HK-2 (cell line): ENCODE measurements at regions not wholly inside any gene's neighbourhood (a gene's known extent, or its start where the extent isn't known, plus 50 kb on each side); places are given as distances from the start of the nearest gene placed in this dataset.

Experiments
- DNase-seq: peaks from one replicate; pipeline ENCODE4 v3.0.0-alpha.2; 2018; ENCODE audit not compliant: unreplicated experiment

GRCh38 chr5:124433170-124433569, 313.3 kb downstream of the ZNF608 start:
- DNase-seq, result no peak

DNA sequence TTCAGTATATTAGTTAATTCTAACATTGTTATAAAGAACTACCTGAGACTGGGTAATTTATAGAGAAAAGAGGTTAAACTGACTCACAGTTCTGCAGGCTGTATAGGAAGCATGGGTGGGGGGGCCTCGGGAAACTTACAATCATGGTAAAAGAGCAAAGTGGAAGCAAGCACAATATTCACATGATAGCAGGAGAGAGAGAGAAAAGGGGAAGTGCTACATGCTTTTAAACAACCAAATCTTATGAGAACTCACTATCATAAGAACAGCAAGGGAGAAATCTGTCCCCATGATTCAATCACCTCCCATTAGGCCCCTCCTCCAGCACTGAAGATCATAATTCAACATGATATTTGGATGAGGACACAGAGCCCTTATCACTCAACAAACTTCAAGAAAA, 324.9 kb downstream of the ZNF608 start:
- no peak for DNase-seq

DNA sequence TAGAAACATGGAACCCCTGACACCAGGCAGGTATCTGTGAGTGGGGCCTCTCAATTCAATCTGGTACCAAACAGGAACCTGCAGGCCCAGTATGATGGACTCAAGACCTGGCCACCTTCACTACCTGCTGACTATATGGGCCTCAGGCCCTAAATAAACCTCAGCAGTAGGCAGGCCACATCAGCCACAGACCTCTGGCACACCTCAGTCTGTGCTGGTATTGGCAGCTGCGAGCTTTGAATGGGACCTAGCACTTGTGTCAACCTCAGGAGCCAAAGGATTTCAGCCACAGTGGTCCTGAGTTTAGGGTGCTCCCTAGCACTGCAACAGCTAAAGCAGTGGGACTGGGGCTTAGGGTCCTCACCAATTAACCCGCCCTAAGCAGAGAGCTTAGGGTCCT, 325.5 kb downstream of the ZNF608 start:
- DNase-seq, result no peak

- DNase-seq, result no peak
These were observed 326.9 kb downstream of the ZNF608 start for GRCh38 chr5:124419531-124419930.

GRCh38 chr5:124418390-124418789, 328.0 kb downstream of the ZNF608 start:
- no peak for DNase-seq

DNA sequence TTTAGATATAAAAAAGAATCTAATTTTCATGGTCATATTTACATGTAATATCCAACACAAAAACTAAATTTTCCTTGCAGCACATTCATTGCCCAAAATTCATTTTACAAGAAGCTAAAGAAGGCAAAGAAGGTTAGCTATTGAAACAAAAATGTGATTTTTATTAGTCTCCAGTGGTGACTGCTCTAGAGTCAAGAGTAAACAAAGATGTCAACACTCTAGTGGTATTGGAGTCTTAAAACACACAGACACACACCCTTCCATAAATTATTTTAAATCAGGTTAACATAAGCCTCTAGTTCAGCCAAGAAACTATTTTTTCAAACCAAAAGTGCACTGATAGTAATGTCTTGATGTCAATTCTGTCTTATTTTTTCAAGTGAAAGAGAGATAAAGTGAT, 329.2 kb downstream of the ZNF608 start:
- no peak for DNase-seq

DNA sequence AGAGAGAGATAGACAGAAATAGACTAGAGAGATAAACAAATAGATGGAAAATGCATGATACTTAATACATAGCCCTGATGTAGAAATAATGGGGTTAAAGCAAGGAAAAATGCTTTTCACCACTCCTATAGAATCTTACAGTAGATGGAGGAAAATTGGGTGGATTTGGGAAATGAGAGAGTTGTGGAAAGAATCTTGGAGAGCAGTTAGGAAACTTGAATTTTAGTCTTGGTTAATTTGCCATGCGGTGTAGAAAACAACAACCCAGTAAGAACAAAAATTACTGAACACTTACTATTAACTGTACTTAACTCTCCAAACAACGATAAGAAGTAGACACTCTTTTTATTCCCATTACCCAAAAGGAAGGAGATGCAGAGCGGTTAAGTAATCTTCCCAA, 329.8 kb downstream of the ZNF608 start:
- DNase-seq, result no peak

DNA sequence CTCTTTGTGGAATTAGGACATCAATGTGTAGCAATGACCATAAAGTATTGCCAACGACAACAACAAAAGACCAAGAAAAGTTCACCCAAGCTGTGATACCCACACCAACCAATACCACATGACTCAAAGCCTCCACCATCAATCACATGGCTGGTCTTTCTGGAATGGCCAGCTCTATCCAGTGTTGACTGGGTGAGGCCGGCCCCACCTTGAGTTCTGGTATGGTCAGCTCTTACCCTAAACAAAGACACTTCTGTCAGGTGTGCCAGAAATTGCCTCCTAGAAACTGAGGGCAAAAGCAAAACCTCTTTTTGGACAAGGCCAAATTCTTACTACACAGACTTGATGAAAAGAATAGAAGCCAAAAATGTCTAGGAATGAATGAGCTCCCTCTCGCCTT, 331.5 kb downstream of the ZNF608 start:
- no peak for DNase-seq

GRCh38 chr5:124410539-124411488, 335.6 kb downstream of the ZNF608 start:
- DNase-seq, result no peak

DNA sequence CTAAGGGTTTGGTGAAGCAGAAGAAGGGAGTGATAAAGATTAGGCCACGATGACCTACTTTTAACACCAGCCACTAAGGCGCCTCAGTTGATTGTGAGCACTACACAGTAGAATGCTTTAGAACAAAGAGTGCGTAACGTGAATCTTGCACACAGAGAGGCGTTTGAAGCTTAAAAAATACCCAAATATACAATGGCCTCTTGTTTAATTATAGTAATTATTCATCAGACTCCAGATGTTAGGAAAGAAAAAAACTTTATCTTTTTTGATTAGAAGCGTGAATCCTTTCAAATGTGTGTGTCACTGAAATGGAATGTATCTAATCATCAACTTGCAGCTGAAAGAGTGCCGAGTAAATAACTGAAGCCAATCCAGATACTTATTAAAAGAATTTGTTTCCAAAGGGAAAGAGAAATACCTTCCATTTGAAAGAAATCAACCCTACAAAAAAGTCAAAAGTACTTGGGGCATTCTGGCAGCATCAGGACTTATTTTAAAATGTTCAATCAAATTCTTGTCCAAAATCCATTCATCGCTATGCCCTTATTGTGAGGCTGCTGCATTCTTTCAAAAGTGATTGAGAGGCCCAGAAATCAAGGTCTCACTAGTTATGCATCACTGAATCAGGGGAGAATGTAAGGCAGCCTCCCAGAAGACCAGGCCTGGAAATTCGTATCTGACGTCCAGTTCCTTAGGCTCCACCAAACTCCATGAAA, 337.5 kb downstream of the ZNF608 start:
- no peak for DNase-seq

DNA sequence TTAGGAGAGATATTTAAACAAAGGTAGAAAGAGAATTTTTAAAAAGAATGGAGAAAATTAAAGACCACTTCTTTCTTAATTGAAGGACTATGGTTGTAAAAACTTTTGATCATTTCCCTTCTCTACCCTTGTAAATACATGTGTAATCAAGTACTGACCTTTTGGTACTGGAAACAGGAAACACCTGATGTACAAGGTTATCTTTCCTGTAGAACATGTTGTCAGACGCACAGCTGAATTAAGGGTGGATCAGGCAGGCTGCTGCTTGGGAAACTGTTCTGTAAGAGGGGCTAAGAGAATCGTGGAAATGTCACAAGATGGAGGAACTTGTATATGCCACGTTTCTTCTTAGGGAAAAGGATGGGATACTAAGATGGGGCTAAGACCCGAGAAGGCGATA, 341.6 kb downstream of the ZNF608 start:
- DNase-seq, result no peak

DNA sequence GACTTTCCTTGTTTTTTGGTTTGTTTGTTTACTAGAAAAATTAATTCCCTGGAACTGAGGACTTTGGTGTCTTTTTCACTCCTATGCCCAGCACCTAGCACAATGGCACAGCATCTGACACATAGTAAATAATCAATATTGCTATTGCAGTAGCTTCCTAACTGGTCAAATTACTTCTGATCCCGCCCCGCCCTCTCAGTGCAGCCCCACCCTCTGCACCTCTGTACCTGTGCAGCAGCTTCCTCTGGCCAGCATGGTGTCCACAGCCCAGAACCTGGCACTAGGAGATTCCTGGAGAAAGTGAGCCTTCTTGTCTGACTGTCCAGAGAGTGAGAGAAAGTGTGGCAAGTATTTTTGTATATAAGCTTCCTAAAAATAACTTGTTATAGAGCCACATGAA, 343.2 kb downstream of the ZNF608 start:
- no peak for DNase-seq

GRCh38 chr5:124402144-124402581, 344.3 kb downstream of the ZNF608 start:
- DNase-seq, result no peak

DNA sequence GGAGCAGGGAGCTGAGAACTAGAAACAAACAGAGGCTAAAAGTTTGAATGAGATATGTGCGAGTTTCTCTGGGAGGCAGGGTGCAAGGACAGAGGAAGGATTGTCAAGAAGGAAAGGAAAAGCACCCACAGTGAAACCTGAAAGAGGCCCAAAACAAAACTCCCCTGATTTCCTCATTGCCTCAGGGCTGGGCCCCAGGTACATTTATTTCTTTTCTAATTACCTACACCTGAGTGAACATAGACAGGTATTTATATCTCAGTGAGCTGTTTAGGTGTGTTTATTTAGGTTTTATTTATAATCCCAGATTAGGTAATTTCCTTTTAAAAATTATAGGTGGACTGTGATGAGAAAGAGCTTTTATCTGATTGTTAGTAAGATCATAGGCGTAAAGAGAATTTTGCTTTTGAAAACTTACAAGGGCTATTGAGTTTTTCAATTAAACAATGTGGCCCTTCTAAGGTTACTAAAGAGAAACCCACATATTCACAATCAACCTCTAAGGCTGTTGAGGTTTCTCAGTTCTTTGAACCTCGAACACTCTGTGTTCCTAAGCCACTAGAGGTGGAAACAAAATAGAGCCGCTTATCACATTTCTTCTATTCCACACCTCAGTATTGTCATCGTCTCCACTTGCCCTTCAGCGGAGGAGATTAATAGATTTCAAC, 344.8 kb downstream of the ZNF608 start:
- no peak for DNase-seq

DNA sequence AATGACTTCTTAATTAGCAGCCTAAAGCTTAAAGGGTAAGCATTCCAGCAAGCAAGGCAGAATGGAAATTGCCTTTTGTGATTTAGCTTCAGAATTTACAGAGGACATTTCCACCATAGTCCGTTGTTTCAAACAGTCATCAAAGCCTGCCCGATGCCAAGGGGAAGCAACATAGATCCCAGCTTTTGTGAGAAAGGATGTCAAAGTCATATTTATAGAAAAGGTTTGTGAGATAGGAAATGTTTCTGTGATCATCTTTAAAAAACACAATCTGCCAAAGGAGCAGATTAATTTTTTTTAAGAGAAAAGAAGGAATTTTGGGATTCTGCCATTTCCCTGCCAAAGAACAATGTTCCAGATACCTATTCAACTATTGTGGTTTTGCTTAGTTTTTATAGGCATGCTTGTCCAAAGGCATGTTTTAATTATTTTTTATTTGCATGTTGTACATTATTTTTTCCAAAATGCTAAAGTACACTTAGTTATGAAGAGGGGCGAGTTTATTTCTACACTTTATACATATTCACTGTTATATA, 346.9 kb downstream of the ZNF608 start:
- DNase-seq, result no peak

GRCh38 chr5:124398460-124398859, 348.0 kb downstream of the ZNF608 start:
- no peak for DNase-seq

DNA sequence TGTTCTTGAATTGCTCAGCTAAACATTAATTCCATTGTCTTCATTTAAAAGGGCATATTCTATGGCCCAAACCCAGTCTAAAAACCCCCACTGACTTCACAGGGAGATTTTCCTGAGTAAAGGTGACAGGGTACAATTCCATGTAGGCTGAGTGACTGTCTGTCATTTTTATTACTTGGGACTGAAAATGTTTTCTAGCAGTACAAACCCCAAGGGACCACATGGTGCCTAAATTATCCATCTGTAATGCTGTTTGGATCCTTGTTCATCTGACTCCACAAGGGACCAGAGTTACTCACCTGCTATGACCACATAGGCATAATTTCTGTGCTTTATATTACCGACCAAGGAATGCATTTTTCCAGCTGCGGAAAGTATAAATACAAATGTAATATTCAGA, 349.1 kb downstream of the ZNF608 start:
- no peak for DNase-seq

DNA sequence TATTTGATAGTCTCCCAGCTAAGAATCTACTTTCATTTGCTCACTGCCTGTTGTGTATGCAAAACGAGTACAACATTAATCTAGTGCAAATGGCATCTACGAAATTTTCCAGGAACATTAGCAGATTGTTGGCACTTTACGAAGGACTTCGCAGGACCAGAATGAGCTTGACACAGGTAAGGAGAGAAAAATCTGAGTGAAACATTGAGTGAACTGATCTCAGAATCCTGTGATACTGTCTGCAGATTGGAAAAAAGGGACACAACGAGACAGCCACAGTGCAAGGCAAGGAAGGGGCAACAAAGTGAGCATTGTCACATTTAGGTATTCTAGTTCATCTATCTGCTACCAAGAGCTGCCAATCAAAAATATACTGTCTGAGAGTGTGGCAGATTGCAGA, 350.5 kb downstream of the ZNF608 start:
- DNase-seq, result no peak

GRCh38 chr5:124395287-124395686, 351.2 kb downstream of the ZNF608 start:
- no peak for DNase-seq

GRCh38 chr5:124394700-124395245, 351.7 kb downstream of the ZNF608 start:
- no peak for DNase-seq

DNA sequence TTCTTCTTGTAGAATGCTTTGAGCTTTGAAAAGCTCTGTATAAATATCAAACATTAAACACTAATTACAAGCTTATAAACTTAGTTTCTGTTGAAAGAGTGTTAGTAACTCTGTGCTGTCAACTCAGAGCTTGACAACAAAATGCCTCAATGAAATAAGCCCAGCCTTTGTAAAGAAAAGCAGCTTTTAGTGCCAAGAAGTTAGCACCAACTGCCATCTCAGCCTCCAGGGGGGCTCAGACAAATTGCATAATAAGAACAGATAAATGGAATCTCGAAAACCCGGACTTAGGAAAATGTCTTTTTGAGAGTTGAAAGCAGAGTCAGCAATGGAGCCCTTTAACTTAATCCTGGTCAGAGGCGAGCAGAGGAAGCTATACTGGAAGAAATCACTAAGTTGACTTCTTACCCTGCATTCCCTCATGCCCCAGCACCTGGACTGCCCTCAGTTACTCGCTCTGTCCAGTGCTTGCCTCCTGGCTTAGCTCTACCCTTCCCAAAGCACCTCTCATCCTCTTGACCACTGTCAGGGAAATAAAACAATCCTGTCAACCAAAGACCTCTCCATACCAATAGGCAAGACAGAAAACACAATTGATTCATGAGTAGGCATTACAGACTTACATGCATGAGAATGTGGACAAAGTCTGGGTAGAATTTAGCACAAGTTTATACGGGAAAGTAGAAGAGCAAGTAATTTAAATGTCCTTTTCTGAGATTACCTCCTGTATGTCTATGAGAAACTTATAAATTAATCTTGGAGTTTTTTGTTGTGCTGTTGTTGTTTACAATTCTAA, 352.7 kb downstream of the ZNF608 start:
- no peak for DNase-seq
